Stimulated activated CD4-positive, alpha-beta T cell treated with anti-CD3 and anti-CD28 coated beads, Interleukin-1b, Interleukin-23, amount 100 ng/mL, for 4 hours (primary cell): ENCODE measurements at regions not wholly inside any gene's neighbourhood (a gene's known extent, or its start where the extent isn't known, plus 50 kb on each side); places are given as distances from the start of the nearest gene placed in this dataset.

Source experiments
- DNase-seq, 2 donors: peaks; one replicate each; pipeline ENCODE4 v3.0.0-alpha.2; 2020; ENCODE audit warnings: low read depth in 2 of 2

DNA sequence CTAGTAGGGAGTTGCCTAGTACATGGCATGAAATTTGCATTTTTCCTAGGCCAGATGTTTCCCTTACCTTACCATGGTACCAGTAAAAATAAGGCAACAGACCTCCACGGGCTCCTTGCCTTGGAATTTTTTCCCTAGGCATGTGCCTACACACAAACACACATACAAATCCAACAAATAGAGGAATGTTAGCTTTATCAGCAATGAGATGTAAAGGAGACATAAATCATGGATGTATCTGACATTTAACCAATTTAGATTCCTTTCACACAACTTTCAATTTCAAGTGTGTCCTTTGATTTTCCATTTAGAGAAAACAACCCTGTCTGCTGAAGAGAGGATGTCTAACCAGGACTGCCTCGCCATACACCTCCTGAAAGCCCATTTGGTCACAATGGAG, 209.7 kb upstream of the SP4 start:
- DNase-seq, result no peak

DNA sequence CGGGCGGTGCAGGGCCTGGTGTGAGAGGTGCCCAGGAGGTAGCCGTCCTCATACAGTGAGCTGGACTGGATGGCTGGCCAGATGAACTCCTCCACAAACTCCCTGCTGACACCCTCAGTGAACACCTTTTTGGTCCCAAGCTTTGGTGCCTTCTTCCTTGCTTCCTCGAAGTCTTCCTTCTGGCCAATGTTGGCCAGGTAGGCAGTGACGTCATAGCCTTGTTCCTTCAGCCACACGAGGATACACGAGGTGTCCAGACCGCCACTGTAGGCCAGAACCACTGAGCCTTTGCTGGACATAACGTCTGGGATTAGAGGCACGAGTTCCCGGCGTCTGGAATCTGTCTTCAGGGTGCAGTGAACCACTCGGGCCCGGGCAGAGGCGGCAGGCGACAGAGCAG, 206.8 kb upstream of the SP4 start:
- no peak for DNase-seq

DNA sequence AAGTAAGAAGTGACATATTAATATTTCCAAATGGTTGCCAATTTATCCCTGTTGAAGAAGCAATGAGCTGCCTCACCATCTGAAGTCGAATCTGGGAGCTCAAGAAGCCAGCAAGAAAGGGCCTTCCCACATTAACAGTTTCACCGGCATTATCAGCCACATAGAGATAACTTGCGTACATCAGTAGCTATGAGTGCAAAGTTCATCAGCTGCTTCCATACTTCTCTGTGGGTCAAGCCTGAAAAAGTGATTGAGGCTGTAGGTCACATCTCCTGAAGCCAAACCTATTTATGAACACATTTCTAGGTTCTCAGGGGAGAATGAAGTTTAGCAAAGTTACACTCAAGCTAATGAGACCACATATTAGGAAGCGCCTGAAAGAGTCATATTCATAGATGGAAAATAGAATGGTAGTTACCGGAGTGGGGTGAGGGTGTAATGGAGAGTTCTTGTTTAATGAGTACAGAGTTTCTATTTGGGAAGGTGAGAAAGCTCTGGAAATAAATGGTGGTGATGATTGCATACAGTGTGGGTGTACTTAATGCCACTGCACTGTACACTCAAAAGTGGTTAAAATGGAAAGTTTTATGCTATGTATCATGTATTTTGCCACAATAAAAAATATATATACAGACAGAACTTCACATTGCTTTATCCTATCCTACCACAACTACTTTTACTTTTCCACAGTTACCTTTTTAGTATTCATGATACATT, 189.3 kb upstream of the SP4 start:
- DNase-seq, result no peak

DNA sequence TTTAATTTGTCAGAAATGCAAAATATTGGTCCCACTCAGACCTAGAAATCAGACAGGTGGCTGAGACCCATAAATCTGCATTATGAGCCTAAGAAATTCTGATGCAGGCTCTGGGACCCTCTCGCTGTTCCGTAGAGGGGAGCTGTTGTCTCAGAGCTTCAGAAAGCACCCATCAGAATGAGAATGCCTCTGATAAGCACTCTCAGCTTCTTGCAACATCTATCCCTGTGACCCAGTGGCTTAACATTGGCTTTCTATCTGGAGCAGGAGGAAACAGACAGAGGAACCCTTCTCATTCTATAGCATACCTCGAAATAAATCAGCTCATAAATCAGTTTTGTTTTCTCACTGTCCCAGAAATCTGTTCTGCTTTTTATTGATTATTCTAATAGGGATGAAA, 184.6 kb upstream of the SP4 start:
- DNase-seq, result no peak

DNA sequence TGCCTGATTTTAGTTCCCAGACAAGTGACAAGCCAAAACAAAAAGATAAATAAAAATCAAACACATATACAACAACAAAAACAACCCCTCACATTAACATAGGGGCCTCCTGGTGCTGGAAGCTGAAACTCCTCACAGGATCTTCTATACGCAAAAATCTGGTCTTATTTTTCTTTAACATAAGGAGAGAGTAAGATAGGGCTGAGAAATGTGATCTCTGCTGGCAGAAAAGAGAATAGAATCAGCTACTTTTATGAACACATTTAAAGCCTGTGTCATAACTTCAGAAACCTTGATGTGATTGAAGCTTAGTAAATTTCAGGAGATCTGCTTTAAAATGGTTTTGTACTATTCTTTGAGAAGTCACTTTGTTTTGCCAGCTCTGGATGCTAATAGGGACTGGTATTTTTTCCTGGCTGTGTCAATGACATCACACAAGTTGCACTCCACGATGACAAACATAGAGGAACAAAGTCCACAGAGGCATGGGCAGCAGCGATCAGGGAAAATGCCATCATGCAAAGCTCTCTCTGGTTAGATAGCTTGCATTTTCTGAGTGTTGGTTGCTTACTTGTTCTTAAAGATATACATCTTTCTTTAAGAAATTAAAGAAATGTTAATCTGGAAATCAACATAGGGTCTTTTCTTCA, 176.6 kb upstream of the SP4 start:
- DNase-seq, result no peak

DNA sequence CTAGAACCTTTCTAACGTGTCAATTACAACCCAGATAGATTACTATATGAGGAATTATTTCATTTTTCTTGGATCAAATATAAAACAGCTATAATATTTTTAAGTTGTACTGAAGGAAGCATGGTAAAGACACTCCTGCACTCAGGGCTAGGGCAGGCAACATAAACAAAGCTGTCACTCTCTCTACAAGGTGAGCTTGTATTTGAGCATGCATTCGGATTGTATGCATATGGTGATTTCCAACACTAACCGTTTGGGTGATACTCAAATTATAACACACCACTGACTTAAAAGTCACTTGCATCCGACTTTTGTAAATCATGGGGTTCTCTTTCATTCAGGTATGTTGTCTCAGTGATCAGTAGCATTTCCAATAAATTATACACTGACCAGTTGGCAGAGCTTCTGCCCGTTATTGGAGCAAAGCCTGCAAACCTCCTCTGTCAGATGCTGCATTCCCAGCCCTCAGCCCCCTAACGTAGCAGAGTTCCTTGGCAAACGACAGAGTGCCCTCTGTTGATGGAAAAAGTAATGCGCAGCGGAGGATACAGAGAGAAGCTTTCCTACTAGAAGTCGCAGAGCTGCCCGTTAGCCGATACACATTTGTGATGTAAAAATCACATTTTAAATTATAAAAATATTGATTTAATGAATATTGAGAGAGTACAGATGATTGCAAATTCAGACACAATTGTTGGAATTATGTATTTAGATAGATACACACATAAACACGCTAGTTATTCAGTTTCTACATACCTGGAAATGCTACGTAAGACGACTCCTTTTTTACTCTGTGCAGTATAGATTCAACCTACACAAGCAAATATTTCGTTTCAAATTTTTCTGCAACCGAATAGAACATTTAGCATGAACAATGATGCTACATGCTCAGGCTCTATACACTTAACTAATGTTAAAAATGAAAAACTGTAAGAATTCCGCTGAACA, 173.9 kb upstream of the SP4 start:
- peak; percentile 9 to 15 for DNase-seq

DNA sequence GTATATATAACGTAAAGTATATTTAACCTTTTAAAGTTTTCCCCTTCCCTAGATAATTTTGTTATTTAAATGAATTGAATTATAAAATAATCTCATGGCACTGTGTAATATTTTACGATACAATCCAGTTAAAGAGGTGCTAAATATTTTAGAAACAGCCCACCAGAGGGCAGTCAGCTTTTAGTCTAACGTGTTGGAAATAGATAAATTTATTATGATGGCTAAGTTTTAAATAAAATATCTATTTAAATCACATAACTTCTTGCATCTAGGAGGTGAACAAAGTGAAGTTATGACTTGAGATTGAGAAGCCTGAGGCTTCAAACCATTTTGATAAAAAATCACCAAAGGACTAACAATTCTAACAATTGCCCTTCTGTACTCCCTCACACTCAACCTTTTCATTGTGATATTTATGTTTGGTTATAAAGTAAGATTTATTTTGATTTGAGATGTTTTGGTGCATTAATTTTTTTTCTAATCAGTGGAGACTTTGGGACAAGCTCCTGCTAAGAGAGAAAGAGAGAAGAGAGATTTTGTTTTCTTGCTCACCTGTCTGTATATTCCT, 171.5 kb upstream of the SP4 start:
- peak in 1 of 2 donors; percentile 5 for DNase-seq

DNA sequence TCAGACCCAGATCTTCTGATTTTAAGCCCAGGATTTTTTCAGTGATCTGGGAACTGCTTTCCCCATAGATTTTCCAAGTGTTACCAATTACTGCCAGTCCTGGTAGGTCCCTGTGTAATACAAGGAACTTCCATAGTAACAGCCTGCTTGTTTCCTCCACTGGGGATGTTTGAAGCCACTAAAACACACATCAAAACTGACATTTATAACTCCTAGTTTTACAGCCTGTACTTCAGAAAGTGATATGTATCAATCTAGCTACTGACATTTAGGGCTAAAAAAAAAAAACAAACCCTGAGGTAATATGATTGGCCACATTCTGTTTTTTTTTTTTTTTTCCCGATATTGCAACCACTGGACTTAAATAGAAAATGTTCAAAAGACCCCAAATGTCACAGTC, 166.9 kb upstream of the SP4 start:
- no peak for DNase-seq

DNA sequence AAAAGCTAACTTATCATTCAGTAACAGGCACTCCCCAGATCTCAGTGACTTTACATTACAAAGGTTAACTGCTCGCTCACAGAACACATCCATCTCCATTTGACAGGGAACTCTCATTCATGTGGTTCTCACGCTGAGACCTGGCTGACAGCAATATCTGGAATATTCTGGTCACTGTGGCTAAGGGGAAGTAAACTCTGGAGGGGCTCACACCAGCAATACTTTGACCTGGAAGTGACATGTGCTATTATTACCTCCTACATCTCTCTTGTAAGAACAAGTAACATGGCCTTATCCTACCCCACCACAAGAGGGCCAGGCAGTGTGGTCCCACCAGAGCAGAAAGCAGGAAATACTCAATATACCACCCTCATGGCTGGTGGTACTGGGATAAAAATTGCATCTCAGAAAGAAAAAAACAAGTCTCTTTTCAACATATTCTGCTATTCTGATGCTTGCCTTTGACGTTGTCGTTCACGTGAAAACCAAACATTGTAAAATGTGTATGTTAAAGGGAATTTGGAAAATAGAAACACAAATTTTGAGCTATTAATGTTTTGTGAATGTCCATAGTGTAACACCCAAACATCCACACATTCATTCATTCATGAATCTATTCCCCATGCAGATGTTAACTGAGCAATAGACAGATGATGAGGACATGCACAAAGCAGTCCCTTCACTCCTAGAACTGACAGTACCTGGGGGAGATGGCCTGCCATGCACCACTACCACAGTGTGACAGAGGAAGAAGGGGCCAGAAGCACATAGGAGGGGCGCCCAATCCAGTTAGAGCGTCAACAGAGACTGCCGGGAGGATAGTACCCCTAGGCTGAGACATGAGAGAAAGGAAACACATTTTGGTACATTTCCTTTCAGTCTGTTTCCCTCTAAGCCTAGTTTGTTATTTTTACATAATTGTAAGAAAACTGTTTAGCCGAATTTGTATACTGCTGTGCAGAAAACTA, 166.0 kb upstream of the SP4 start:
- DNase-seq, result peak; percentile 9 to 13

DNA sequence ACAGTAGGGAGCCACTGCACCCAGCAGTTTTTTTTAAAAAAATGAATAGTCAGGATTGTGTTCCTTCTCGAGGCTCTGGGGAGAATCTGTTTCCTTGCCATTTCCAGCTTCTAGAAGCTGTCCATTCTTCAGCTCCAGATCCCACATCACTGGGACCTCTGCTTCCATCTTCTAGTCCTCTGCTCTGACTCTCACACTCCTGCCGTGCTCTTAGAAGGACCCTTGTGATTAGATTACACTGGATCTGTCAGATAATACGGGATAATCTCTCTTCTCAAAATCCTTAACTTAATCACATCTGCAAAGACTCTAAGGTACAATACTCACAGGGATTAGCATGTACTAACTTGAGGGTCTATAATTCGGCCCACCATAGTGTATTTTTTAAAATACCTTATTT, 158.9 kb upstream of the SP4 start:
- no peak for DNase-seq

DNA sequence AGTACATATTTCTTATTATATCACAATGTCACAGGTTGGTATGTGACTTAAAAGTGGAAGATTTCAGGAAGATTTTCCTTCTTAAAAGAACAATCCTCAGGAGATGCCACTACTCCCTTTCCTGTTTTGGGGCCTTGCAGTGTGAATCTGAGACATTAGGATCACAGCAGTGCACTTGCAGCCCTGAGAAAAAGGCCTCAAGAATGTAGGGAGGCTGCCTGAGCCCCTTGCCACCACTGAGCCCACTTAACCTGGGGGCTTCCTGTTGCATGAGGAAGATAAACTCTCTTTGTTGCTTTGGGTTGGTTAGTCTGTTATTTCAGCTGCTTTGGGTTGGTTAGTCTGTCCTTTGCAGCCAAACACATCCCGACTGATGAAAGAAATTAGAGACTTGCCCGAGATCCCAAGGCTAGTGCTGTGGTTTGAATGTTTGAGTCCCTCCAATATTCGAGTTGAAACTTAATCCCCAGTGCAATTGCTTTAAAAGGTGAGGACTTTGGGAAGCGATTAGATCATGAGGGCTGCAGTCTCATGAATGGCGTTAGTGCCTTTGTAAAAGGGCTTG, 151.3 kb upstream of the SP4 start:
- no peak for DNase-seq

DNA sequence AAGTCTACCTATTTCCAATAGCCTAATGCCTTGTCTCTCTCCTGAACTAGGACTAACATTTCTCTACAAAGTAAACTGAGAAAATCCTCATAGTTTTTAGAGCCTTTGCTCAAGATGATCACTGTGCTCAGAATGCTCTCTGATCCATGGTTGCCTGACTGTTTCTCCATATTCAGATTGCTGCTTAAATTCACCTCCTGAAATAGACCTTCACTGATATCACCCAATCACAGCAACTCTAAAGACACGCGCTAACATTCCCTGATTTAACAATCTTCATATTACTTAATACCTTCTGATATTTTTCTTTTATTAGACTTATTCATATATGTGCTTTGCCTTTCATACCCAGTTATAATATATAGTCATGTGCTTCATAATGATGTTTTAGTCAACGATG, 148.9 kb upstream of the SP4 start:
- DNase-seq, result no peak

DNA sequence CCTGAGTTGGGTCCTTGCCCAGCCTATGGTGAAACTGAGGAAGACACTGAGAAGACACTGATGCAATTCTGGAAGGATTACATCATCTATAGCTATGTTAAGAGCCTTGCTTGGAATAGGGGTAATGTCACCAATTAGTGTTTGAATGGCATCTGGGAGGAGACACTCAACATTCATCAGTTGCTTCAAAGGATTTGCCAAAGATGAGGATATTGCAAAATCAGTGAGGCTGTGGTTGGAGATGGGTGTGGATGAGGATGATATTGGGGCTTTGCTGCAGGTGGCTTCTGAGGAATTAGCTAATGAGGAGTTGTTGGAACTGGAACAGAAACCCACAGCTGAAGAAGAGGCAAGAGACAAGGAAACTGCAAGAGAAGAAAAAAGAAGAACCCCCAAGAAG, 146.7 kb upstream of the SP4 start:
- DNase-seq, result no peak

DNA sequence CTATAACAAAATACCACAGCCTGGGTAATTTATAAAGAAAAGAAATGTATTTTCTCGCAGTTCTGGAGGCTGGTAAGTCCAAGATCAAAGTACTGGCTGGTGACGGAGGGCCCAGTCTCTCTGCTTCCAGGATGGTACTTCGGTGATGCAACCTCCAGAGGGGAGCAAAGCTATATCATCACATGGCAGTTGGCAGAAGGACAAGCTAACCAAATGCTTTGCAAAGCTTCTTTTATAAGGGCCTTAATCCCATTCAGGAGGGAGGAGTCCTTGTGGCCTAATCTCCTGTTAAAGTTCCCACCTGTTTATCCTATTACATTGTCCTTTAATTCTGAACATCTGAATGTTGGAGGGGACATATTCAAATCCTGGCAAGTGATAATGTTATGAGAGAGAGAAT, 134.1 kb upstream of the SP4 start:
- no peak for DNase-seq

DNA sequence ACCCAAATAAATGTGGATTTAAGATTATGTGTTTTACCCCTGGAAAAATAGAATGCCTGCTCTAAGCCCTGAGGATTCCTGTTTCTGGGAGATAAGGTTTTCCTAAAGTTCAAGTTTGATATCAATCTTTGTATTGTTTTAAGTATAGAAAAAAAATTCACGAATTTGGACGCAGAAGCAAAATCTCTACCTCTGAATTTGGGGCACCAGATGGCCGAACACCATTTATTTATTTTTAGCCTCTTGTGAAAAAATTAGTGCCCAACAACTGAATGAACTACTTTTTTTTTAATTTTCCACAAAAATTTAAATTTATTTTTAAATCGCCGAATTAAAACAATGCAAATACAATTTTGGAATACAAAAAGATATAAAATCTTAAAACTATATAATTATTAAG, 128.1 kb upstream of the SP4 start:
- no peak for DNase-seq

DNA sequence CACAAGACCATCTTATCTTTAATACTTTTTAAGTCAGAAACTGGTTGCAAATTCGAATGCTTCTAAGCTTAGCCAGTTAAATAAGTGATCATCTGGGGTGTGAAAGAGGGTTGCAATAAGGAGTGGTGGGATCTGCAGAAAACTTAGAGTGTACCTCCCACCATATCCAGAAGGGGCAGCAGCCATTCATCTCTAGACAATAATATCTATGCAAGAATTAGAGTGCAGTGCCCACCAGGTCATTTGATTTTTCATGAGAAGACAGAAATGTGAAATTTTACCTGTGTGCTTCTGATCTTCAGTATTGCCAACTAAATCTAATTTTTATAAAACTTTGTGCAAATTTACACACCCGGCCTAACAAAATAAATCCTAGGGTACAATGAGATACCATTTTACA, 127.2 kb upstream of the SP4 start:
- no peak for DNase-seq

DNA sequence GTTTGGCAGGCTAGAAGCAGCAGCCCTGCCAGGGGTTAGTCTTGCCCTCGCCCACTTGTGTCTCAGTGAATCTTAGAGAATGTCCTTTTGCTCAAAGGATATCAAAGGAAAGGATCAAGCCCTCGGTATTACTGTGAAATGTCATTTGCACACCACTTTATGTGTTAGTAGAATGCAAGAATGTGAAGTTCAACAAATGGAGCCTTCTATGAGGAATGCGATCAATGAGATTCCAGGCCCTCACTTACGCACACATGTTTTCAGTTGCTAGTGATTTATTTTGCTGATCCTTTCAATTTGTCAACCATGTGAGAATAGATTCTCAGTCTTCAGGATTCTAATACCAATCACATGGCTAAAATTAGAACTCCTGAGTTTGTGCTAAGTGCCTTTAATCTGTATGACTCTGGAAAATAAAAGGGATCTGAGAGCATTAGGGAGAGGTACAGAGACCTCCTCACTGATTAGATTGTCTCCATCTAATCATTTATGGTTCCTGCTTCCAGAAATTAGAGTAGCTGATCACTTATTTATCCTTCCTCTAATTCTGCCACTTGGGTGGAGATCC, 123.0 kb upstream of the SP4 start:
- no peak for DNase-seq

DNA sequence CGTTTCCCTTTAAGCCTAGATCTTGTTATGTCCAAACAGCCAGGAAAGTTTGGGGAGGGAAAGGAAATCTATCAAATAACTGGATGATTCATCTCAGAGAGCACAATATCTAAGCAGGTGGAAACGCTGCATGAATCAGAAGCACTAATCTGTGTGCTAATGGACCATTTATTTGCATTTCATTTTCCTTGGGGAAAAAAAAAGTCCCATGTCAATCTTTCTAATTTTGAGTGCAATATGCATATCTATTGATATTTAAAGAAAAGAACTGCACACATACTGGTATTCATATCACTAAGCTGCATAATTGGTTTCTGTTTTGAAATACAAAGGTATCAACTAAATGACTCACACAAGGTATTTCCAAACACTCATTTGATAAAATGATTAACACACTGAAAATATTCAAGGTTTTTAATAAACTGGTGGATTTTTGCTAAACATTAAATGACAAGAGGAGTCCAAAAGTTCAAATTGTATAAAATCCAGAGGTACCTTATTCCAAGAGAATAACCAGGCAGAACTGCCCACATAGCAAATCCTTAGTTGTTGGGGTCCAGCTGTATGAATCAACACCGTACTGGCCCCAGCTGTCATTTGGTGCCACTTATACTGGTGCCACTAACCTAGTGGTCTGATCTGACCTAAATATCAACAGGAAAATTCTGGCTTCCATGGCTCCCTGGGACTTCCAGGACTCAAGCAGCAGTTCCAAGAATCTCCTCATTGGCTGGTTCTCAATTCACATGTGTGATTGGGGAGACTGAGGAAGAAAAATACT, 122.2 kb upstream of the SP4 start:
- no peak for DNase-seq

DNA sequence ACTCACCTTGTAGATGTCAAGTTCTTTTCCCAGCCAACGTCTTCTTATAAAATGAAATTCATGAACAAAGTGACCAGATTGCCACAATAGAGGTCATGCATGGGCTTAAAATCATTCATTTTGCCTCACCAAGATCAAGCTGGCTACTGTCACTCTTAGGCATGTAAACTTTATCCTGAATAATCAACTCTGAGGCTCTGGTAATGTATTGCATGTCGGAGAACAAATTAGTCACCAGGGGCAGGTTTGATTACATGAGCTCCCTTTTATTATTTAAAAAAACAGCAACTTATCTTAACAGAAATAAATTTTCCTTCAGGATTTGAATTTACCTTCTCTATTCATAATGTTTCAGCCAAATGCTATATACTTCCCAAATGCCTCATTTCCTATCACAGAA, 112.9 kb upstream of the SP4 start:
- no peak for DNase-seq
